Peyer's patch (tissue), 4 donors: ENCODE measurements at regions not wholly inside any gene's neighbourhood (a gene's known extent, or its start where the extent isn't known, plus 50 kb on each side); places are given as distances from the start of the nearest gene placed in this dataset.
"Not testable (repeated sequence)": the region's sequence is repeated elsewhere in the genome, so short reads cannot be mapped to it uniquely, and the experiment has no call there.

Source experiments
- DNase-seq, 3 donors: peaks; one replicate each; pipeline ENCODE4 v3.0.0-alpha.2; 2017 to 2019
- H3K27ac ChIP-seq, 4 donors: fragments of 200-600 bp; sonication (generic); one replicate each; pipeline ENCODE4 v1.5.1; 2016 to 2019
- H3K27me3 ChIP-seq, 2 donors: fragments of 200-600 bp; sonication (generic); one replicate each; pipeline ENCODE4 v1.5.1; 2019
- H3K36me3 ChIP-seq, 3 donors: fragments of 200-600 bp; sonication (generic); one replicate each; pipeline ENCODE4 v1.5.1; 2016 to 2019
- H3K4me1 ChIP-seq, 4 donors: fragments of 200-600 bp; sonication (generic); one replicate each; pipeline ENCODE4 v1.5.1; 2016 to 2019
- H3K4me3 ChIP-seq, 4 donors: fragments of 200-600 bp; sonication (generic); 1 replicate in 3 of 4; 2 replicates in 1 of 4; pipeline ENCODE4 v1.5.1; 2016 to 2019; ENCODE audit warnings: mild to moderate bottlenecking in 1 of 4
- H3K9me3 ChIP-seq, 4 donors: fragments of 200-600 bp; sonication (generic); one replicate each; pipeline ENCODE4 v1.5.1; 2016 to 2019; ENCODE audit warnings: mild to moderate bottlenecking in 1 of 4
- POLR2A ChIP-seq, 2 donors: fragments of 450-650 bp; IDR thresholded peaks; one replicate each; pipeline ENCODE4 v1.5.1; 2017; ENCODE audit warnings: antibody characterized with exemption in 2 of 2, mild to moderate bottlenecking in 2 of 2, moderate library complexity in 2 of 2
- TF ChIP-seq, protein P1 (sequence below), 6 experiments: fragments of 450-650 bp in 4 of 6; fragments of 200-600 bp in 2 of 6; sonication (generic) in 1 of 6; IDR thresholded peaks; one replicate each; pipeline ENCODE4 v1.5.1; 2017 to 2019; ENCODE audit warnings: antibody characterized with exemption in 6 of 6, mild to moderate bottlenecking in 3 of 6, moderate library complexity in 1 of 6

DNA sequence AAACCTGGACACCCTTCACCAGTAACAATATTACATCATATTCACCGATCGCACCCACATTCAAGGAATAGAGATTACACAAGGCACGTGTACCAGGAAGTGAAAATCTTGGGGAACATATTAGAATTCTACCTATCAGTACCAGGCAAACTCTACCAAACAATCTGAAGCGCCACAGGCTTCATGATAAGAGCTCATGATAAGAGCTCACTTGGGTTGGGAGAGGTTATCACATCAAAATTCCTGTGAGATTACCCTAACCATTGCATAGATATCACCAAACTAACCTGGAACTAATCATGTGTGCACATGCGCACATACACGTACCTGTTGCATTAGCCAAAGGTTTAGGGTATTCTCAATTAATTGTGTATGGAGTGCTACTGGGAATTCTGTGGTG is 1861.3 kb downstream of the PCDH9 start:
- Histone ChIP-seq H3K36me3 (no peaks in the 10 kb centered on the region), H3K4me3 (no peak overlapping the region), H3K27ac (no peak overlapping the region), H3K9me3 (no peaks in the 10 kb centered on the region), H3K4me1 (no peaks in the 10 kb centered on the region), H3K27me3 (no peaks in the 10 kb centered on the region)
- DNase-seq: no peak
- TF ChIP-seq, protein P1, sequence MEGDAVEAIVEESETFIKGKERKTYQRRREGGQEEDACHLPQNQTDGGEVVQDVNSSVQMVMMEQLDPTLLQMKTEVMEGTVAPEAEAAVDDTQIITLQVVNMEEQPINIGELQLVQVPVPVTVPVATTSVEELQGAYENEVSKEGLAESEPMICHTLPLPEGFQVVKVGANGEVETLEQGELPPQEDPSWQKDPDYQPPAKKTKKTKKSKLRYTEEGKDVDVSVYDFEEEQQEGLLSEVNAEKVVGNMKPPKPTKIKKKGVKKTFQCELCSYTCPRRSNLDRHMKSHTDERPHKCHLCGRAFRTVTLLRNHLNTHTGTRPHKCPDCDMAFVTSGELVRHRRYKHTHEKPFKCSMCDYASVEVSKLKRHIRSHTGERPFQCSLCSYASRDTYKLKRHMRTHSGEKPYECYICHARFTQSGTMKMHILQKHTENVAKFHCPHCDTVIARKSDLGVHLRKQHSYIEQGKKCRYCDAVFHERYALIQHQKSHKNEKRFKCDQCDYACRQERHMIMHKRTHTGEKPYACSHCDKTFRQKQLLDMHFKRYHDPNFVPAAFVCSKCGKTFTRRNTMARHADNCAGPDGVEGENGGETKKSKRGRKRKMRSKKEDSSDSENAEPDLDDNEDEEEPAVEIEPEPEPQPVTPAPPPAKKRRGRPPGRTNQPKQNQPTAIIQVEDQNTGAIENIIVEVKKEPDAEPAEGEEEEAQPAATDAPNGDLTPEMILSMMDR (IDR thresholded peaks at IDR 0.05): no peak
- TF ChIP-seq POLR2A (IDR thresholded peaks at IDR 0.05): no peak

DNA sequence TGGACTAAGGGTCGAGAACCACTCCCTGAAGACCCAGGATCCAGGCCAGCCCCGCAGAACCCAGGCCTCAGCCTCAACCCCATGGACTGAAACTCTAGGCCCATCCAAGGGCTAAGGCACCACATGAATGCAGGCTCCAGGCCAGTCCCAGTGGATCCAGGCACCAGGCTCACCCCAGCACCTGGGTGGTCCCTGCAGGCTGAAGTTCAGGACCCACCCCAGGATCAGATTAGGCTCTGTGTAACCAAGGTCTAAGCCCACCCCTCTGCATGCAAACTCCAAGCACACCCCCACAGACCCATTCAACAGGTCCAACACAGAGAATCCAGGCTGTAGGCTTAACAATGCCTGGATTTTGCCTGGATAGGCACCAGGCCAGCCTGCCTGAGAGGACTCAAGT is 1876.2 kb downstream of the PCDH9 start:
- Histone ChIP-seq H3K4me3 (no peak overlapping the region), H3K9me3 (peaks cover 0 to under 1% (median 0%) of the 10 kb centered on the region in 4 donors), H3K27me3 (no peaks in the 10 kb centered on the region), H3K27ac (no peak overlapping the region), H3K4me1 (no peaks in the 10 kb centered on the region), H3K36me3 (no peaks in the 10 kb centered on the region)
- TF ChIP-seq, protein P1 (IDR thresholded peaks at IDR 0.05): no peak
- no peak for TF ChIP-seq POLR2A (IDR thresholded peaks at IDR 0.05)
- DNase-seq: no peak

DNA sequence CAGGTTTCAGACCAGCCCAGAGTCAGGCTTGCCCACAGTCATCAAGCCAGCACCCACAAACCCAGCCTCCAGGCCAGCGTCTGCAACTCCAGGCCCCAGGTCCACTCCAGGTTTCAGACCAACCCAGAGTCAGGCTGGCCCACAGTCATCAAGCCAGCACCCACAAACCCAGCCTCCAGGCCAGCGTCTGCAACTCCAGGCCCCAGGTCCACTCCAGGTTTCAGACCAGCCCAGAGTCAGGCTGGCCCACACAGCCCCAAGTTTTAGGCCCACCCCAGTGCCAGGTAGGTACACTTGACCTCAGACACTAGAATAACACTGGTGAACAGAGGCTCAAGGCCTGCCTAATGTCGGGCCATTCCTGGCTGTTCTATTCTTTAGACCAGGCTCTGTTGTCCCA is 1877.0 kb downstream of the PCDH9 start:
- not testable (repeated sequence) for H3K27ac ChIP-seq, H3K9me3 ChIP-seq, H3K4me3 ChIP-seq

DNA sequence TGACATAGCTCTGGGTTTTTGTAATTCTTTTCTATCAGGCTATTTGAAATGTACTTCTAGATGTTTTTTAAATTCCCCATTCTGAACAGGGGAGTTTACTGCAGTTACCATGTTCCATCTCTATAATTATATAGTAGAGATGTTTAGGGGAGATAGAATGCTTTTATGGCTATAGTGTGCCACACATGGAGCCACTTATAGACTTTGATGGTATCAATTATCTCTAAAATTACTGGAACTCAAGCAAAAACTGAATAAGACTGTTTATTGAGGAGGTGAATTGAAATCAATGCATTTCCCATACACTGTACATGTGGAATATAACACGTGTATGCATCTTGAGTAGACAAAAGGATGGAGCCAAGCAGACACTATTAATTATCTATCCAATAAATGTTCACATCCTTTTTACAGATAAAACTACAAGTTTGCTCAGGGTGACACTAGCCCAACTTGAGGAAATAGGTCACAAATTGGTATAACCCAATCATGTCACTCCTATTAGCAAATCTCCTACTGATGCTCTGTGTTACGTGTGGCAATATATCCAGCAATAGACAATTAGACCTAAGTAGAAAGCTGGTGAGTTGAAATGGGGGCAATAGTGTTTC is 1882.6 kb downstream of the PCDH9 start:
- TF ChIP-seq, protein P1 (IDR thresholded peaks at IDR 0.05): no peak
- TF ChIP-seq POLR2A (IDR thresholded peaks at IDR 0.05): no peak
- no peaks in the 10 kb centered on the region for H3K27me3 ChIP-seq
- no peak overlapping the region for H3K27ac ChIP-seq
- no peaks in the 10 kb centered on the region for H3K4me1 ChIP-seq
- peaks cover 0 to 6% (median 0%) of the 10 kb centered on the region in 4 donors for H3K9me3 ChIP-seq
- no peak overlapping the region for H3K4me3 ChIP-seq
- DNase-seq: no peak
- no peaks in the 10 kb centered on the region for H3K36me3 ChIP-seq

More for the DNA sequence above, 1877.0 kb downstream of the PCDH9 start:
- not testable (repeated sequence) for H3K4me1 ChIP-seq, H3K27me3 ChIP-seq, DNase-seq, H3K36me3 ChIP-seq

DNA sequence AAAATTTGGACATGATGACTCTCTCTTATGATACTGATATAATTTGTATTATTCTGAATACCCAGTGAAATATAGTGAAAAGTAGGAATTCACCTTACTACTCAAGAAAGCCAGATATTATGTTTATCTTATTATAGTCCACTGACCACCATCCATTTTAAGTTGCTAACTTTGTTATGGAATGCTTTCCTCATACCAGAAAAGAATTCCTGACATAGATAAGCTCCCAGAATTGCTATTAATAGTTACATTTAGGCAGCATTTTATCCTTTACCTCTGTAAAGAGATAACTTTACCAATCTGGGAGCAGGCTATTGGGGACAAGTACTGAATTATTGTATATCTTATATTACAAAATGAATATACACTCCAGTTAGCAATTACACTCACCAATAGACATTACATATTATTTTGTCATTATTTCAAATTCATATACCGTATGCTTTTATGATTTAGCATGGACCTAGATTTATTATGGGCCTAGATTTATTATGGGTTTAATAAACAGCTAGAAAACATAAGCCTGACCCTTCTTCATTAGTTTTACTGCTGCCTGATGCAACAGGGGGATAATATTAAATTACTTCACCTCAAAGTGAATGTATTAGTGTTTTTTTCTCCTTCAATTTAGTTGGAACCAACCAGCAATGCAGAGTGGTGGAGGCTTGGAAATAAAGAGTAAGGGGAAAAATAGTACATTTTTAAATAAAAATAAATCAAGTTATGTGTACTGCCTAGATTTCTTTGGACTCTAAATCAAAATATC is 1886.1 kb downstream of the PCDH9 start:
- Histone ChIP-seq H3K4me3 (no peak overlapping the region), H3K4me1 (no peaks in the 10 kb centered on the region), H3K9me3 (peaks cover 0 to 6% (median 0%) of the 10 kb centered on the region in 4 donors), H3K36me3 (no peaks in the 10 kb centered on the region), H3K27ac (no peak overlapping the region), H3K27me3 (no peaks in the 10 kb centered on the region)
- DNase-seq: no peak
- no peak for TF ChIP-seq POLR2A (IDR thresholded peaks at IDR 0.05)
- TF ChIP-seq, protein P1 (IDR thresholded peaks at IDR 0.05): no peak

DNA sequence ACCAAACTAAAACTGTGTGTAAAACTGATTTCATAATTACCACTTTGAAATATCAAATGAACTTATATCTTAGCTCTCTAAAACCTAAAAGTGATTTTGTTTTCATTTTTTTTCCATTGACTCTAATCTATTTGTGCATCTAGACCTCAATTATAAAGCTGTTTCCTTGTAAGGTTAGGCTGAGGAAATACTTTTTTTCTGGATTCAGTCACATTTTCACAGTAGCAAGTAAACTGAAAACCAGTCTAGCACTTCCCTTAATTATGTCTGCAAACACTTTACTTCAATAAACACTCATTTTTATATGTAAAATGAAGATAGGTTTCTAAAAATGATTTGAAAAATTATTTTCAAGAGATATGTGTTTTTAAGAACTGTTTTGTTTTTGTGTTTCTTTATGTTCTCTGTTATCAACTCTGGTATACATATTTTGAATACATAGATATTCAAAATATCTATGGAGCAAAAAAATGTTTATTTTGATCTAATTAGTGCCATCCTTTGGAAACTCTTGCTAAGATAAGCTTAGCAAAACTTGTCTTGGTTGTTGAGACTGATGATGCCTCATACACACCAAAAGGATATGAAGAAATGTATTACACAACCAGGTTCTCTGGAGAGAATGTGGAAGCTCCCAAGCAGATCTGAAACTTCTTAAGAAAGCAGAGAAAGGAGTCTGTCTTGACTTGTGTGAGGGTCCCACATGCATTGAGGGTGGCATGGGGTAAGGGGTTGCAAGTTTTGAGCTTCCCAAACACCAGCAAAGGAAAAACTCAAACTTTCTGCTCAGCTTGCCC is 1887.4 kb downstream of the PCDH9 start:
- DNase-seq: no peak
- no peak overlapping the region for H3K27ac ChIP-seq
- H3K9me3 ChIP-seq: no peaks in the 10 kb centered on the region
- H3K4me1 ChIP-seq: no peaks in the 10 kb centered on the region
- no peak overlapping the region for H3K4me3 ChIP-seq
- TF ChIP-seq, protein P1 (IDR thresholded peaks at IDR 0.05): no peak
- H3K27me3 ChIP-seq: no peaks in the 10 kb centered on the region
- H3K36me3 ChIP-seq: no peaks in the 10 kb centered on the region
